CD14-positive monocyte (primary cell): ENCODE measurements at regions not wholly inside any gene's neighbourhood (a gene's known extent, or its start where the extent isn't known, plus 50 kb on each side); places are given as distances from the start of the nearest gene placed in this dataset.

Experiments
- DNase-seq, 3 donors: peaks; one replicate each; pipeline ENCODE4 v3.0.0-alpha.2; 2011 to 2022
- H2AFZ ChIP-seq: 2 replicates; pipeline ENCODE4 v1.6.0; 2012; ENCODE audit warnings: mild to moderate bottlenecking, low read depth, low read length, inconsistent platforms; ENCODE audit not compliant: insufficient read depth, poor library complexity, severe bottlenecking
- H3K27ac ChIP-seq, 2 donors: 1 replicate in 1 of 2; 2 replicates in 1 of 2; pipeline ENCODE4 v1.5.1; 2012 to 2013; ENCODE audit warnings: low read length in 2 of 2, control low read depth in 1 of 2, inconsistent platforms in 1 of 2, low read depth in 1 of 2, mild to moderate bottlenecking in 1 of 2
- H3K27me3 ChIP-seq, 2 donors: one replicate each; pipeline versions ENCODE4 v1.6.0 to v1.6.1; 2011 to 2013; ENCODE audit warnings: low read length in 2 of 2; ENCODE audit not compliant: control insufficient read depth in 2 of 2, insufficient read depth in 2 of 2
- H3K36me3 ChIP-seq, 2 donors: replicated peaks in 1 of 2; 1 replicate in 1 of 2; 2 replicates in 1 of 2; pipeline versions ENCODE4 v1.5.1 to v1.6.1; 2012 to 2013; ENCODE audit warnings: low read length in 2 of 2, control low read depth in 1 of 2, inconsistent platforms in 1 of 2, mild to moderate bottlenecking in 1 of 2; ENCODE audit not compliant: insufficient read depth in 2 of 2, control insufficient read depth in 1 of 2
- H3K4me1 ChIP-seq, 2 donors: 1 replicate in 1 of 2; 2 replicates in 1 of 2; pipeline versions ENCODE4 v1.5.1 to v1.6.1; 2012 to 2013; ENCODE audit warnings: low read length in 2 of 2, control low read depth in 1 of 2, inconsistent platforms in 1 of 2, mild to moderate bottlenecking in 1 of 2, moderate library complexity in 1 of 2; ENCODE audit not compliant: insufficient read depth in 2 of 2, control insufficient read depth in 1 of 2
- H3K4me2 ChIP-seq: replicated peaks from 2 replicates; pipeline ENCODE3; 2012; ENCODE audit warnings: low read length, moderate library complexity, mild to moderate bottlenecking; ENCODE audit not compliant: poor library complexity, severe bottlenecking; ENCODE audit errors: extremely low read depth
- H3K4me3 ChIP-seq, 3 experiments: fragments of 200-600 bp in 1 of 3; sonication (generic) in 1 of 3; replicated peaks in 1 of 3; 1 replicate in 2 of 3; 2 replicates in 1 of 3; pipeline ENCODE4 v1.5.1; 2011 to 2013; ENCODE audit warnings: low read length in 3 of 3, mild to moderate bottlenecking in 3 of 3, control low read depth in 2 of 3, low read depth in 2 of 3, inconsistent platforms in 1 of 3, moderate library complexity in 1 of 3
- H3K79me2 ChIP-seq: 2 replicates; pipeline ENCODE4 v1.6.0; 2012; ENCODE audit warnings: mild to moderate bottlenecking, control low read depth, inconsistent platforms, low read length, moderate library complexity; ENCODE audit not compliant: insufficient read depth
- H3K9ac ChIP-seq: 2 replicates; pipeline ENCODE4 v1.6.0; 2017; ENCODE audit warnings: low read length, mild to moderate bottlenecking; ENCODE audit not compliant: insufficient read depth, poor library complexity, severe bottlenecking
- H3K9me3 ChIP-seq, 2 donors: replicated peaks in 1 of 2; 1 replicate in 1 of 2; 2 replicates in 1 of 2; pipeline versions ENCODE4 v1.5.1 to v1.6.1; 2012 to 2013; ENCODE audit warnings: low read length in 2 of 2, control low read depth in 1 of 2; ENCODE audit not compliant: control insufficient read depth in 1 of 2, insufficient read depth in 1 of 2
- H4K20me1 ChIP-seq: 2 replicates; pipeline ENCODE4 v1.6.0; 2012; ENCODE audit warnings: mild to moderate bottlenecking, low read length, control low read depth, moderate library complexity; ENCODE audit not compliant: insufficient read depth
- H3K27ac Mint-ChIP-seq, 7 donors: one replicate each; pipeline ENCODE4 v1.8.0; 2020; ENCODE audit warnings: mild to moderate bottlenecking in 7 of 7, mixed read lengths in 7 of 7, moderate library complexity in 6 of 7, inconsistent platforms in 2 of 7
- H3K27me3 Mint-ChIP-seq, 3 donors: one replicate each; pipeline ENCODE4 v1.8.0; 2021 to 2022; ENCODE audit warnings: low read depth in 3 of 3, mild to moderate bottlenecking in 3 of 3, mixed read lengths in 3 of 3, moderate library complexity in 3 of 3, inconsistent platforms in 1 of 3
- H3K36me3 Mint-ChIP-seq, 2 donors: one replicate each; pipeline ENCODE4 v1.8.0; 2020; ENCODE audit warnings: mixed read lengths in 2 of 2, inconsistent platforms in 1 of 2, mild to moderate bottlenecking in 1 of 2
- H3K4me1 Mint-ChIP-seq: one replicate; pipeline ENCODE4 v1.8.0; 2020; ENCODE audit warnings: mild to moderate bottlenecking, mixed read lengths
- H3K4me3 Mint-ChIP-seq, 2 donors: one replicate each; pipeline ENCODE4 v1.8.0; 2020; ENCODE audit warnings: mild to moderate bottlenecking in 2 of 2, mixed read lengths in 2 of 2, moderate library complexity in 1 of 2
- H3K9me3 Mint-ChIP-seq, 7 donors: one replicate each; pipeline ENCODE4 v1.8.0; 2020 to 2022; ENCODE audit warnings: mixed read lengths in 7 of 7, mild to moderate bottlenecking in 6 of 7, moderate library complexity in 6 of 7, inconsistent platforms in 2 of 7
- WGBS: methylation state at CpG from one replicate; pipeline ENCODE4 v1.1.5; 2013; ENCODE audit warnings: missing lambda C conversion rate; ENCODE audit not compliant: insufficient coverage; 5-methylcytosine and 5-hydroxymethylcytosine counted together
- intact Hi-C, 2 donors: fragments of 100-400 bp; cut with micrococcal nuclease; formaldehyde crosslinking; loops; one replicate each; pipeline versions ENCODE4 v1.15.0 to v1.15.1; 2023
- TF ChIP-seq, protein P1 (sequence below): fragments of 200-600 bp; IDR thresholded peaks from one replicate; pipeline ENCODE4 v1.8.0; 2022; ENCODE audit warnings: antibody characterized with exemption, mild to moderate bottlenecking

DNA sequence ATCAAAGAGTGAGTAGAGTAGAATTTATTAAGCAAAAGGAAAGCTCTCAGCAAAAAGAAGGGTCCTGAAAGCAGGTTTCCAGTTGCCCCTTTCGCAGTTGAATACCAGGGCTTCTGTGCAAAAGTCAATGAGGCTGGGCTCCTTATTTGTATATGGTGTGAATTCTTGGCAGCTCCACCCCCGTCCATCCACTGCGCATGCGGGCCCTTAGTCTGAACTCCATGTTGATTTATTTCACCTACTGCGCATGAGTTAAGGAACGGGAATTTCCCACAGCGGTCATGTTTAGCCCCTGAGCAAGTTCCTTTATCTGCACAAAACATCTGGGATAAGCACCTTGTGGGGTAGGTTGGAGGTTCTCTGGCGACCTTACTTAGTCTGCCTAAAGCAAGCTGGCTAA, 325.6 kb downstream of the ZWINT start:
- Mint-ChIP-seq H3K4me1 (no peaks in the 10 kb centered on the region), H3K27me3 (no peaks in the 10 kb centered on the region), H3K4me3 (no peak overlapping the region), H3K27ac (no peak overlapping the region), H3K36me3 (no peaks in the 10 kb centered on the region), H3K9me3 (no peaks in the 10 kb centered on the region)
- TF ChIP-seq, protein P1, sequence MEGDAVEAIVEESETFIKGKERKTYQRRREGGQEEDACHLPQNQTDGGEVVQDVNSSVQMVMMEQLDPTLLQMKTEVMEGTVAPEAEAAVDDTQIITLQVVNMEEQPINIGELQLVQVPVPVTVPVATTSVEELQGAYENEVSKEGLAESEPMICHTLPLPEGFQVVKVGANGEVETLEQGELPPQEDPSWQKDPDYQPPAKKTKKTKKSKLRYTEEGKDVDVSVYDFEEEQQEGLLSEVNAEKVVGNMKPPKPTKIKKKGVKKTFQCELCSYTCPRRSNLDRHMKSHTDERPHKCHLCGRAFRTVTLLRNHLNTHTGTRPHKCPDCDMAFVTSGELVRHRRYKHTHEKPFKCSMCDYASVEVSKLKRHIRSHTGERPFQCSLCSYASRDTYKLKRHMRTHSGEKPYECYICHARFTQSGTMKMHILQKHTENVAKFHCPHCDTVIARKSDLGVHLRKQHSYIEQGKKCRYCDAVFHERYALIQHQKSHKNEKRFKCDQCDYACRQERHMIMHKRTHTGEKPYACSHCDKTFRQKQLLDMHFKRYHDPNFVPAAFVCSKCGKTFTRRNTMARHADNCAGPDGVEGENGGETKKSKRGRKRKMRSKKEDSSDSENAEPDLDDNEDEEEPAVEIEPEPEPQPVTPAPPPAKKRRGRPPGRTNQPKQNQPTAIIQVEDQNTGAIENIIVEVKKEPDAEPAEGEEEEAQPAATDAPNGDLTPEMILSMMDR = no peak
- no peak overlapping the region for H3K9ac ChIP-seq
- H3K4me3 ChIP-seq = no peak overlapping the region
- no peaks in the 10 kb centered on the region for H3K4me1 ChIP-seq
- no peaks in the 10 kb centered on the region for H3K36me3 ChIP-seq
- H3K27ac ChIP-seq = no peak overlapping the region
- H3K9me3 ChIP-seq = no peaks in the 10 kb centered on the region
- no peaks in the 10 kb centered on the region for H3K79me2 ChIP-seq
- intact Hi-C loops = no loop called here
- 100% methylated on average over 2 of the region's 8 CpGs for WGBS
- H2AFZ ChIP-seq = no peak overlapping the region
- DNase-seq = no peak
- no peaks in the 10 kb centered on the region for H4K20me1 ChIP-seq
- no peaks in the 10 kb centered on the region for H3K27me3 ChIP-seq
- no peak overlapping the region for H3K4me2 ChIP-seq

DNA sequence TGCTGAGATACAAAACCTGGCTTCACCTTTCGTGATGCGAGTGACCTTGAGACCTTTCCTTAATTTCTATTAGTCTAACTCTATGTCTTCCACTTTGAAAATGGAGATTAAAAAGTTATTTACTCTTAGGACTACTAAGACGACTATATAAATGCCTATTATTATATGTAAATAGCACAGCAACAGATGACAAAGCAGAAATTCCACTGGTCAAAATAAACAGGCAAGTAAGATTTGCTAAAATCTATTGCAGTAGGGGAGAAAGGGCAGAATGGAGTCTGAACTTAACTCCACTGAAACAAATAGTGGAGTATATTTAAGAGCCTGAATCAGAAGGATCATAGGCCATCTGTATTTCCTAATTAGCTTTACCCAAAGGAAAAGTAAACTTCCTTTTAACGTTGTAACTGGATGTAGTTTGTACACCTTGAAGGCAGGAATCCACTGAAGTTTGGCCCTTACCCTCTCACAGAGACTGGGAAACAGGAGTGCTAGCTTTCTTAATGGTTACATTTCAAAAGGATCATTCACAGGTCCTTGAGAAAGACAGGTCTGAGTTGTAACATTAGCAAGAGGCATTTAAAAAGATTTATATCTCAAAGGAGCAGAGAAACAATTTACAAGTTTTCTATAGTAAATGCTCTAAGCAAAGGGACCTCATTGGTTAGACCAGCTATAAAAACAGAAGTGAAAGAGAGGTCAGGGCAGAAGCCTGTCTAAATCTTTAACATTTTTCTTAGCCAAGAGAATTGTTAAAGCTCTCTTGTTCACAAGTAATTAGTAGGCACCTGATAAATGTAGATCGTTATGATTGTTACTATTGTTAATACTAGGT, 332.5 kb downstream of the ZWINT start:
- H3K27me3 Mint-ChIP-seq = no peaks in the 10 kb centered on the region
- Histone ChIP-seq H3K9ac (no peak overlapping the region), H3K27ac (no peak overlapping the region), H2AFZ (no peak overlapping the region), H3K4me2 (no peak overlapping the region), H3K36me3 (no peaks in the 10 kb centered on the region), H3K79me2 (no peaks in the 10 kb centered on the region), H3K4me1 (no peaks in the 10 kb centered on the region), H3K4me3 (no peak overlapping the region), H3K27me3 (no peaks in the 10 kb centered on the region), H3K9me3 (no peaks in the 10 kb centered on the region), H4K20me1 (no peaks in the 10 kb centered on the region)
- H3K9me3 Mint-ChIP-seq = no peaks in the 10 kb centered on the region
- no peak overlapping the region for H3K27ac Mint-ChIP-seq
- H3K4me3 Mint-ChIP-seq = no peak overlapping the region
- H3K4me1 Mint-ChIP-seq = no peaks in the 10 kb centered on the region
- intact Hi-C loops = no loop called here
- H3K36me3 Mint-ChIP-seq = no peaks in the 10 kb centered on the region
- TF ChIP-seq, protein P1 = no peak
- DNase-seq = no peak
- no CpG with 5 or more reads among the region's 5 CpGs for WGBS
